ENCODE measurements at regions not wholly inside any gene's neighbourhood (a gene's known extent, or its start where the extent isn't known, plus 50 kb on each side); places are given as distances from the start of the nearest gene placed in this dataset.
A peak's percentile ranks its signal among the peaks of the same experiment; 100 is the strongest.

GRCh38 chr11:21931436-21932101 is 261.3 kb upstream of the ANO5 start:
- TF ChIP-seq, protein P1, sequence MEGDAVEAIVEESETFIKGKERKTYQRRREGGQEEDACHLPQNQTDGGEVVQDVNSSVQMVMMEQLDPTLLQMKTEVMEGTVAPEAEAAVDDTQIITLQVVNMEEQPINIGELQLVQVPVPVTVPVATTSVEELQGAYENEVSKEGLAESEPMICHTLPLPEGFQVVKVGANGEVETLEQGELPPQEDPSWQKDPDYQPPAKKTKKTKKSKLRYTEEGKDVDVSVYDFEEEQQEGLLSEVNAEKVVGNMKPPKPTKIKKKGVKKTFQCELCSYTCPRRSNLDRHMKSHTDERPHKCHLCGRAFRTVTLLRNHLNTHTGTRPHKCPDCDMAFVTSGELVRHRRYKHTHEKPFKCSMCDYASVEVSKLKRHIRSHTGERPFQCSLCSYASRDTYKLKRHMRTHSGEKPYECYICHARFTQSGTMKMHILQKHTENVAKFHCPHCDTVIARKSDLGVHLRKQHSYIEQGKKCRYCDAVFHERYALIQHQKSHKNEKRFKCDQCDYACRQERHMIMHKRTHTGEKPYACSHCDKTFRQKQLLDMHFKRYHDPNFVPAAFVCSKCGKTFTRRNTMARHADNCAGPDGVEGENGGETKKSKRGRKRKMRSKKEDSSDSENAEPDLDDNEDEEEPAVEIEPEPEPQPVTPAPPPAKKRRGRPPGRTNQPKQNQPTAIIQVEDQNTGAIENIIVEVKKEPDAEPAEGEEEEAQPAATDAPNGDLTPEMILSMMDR (IDR thresholded peaks at IDR 0.05) = no peak
- ATAC-seq = no peak
- Histone ChIP-seq H3K9me3 (no peaks in the 10 kb centered on the region), H3K36me3 (no peaks in the 10 kb centered on the region), H3K4me3 (no peak overlapping the region), H3K27me3 (no peaks in the 10 kb centered on the region), H3K27ac (no peak overlapping the region), H3K4me1 (no peaks in the 10 kb centered on the region)
- intact Hi-C loops (cut with DNase I) = loop anchor here in 2 of 10 donors (10.0 kb wide), 2 partner anchors 193 to 213 kb away; no protein-coding TSS in a partner anchor
- WGBS, 4 donors = 84 to 88% (median 88%) methylated on average over 11 of the region's 11 CpGs
- DNase-seq = no peak

DNA sequence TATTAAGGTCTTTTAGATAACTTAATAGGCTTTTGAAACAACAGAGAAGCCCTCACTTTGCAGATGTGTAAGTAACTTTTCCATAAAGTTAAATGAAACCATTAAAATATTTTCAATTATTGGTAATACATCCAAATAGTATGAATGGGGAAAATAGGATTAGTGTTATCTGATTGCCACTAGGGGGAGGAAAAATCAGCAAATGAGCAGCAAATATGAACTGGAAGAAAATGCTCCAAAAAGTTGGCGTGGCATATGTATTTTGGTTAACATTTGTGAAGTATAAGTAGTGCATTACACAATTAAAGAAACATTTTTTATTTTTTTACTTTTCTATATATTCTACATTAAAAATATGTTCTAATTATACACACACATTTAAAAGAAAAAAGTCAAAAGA is 259.8 kb upstream of the ANO5 start:
- TF ChIP-seq POLR2A (IDR thresholded peaks at IDR 0.05) = no peak
- TF ChIP-seq, protein P1 (IDR thresholded peaks at IDR 0.05) = peak; percentile 16 to 55 (median 40)
- Histone ChIP-seq H3K4me3 (no peak overlapping the region), H3K9me3 (no peaks in the 10 kb centered on the region), H3K27ac (no peak overlapping the region), H3K4me1 (no peaks in the 10 kb centered on the region), H3K27me3 (no peaks in the 10 kb centered on the region), H3K36me3 (no peaks in the 10 kb centered on the region)
- ATAC-seq (no peak), DNase-seq (no peak)
- intact Hi-C loops (cut with DNase I) = loop anchor here in 2 of 10 donors (10.0 kb wide), 2 partner anchors 192 to 212 kb away; no protein-coding TSS in a partner anchor
- WGBS, 4 donors = 36 to 52% (median 43%) methylated on average over 1 of the region's 1 CpG

DNA sequence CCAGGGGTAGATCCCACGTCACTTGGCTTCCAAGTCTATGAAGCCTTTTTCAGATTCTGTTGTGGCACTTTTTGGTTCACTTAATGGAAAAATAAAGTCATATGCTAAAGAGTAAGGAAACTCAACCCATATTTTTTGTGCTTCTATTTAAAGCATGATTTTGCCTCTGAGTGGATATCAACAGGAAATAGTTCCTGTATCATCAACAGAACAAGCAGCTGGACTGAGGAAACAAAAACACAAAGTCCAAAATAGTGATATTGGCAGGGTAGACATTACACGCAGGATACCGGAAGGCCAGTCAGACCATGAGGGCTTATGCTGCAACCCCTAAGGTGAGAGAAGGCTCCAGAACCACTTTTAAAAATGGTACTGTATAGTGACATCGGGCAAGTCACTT is 248.3 kb upstream of the ANO5 start:
- Histone ChIP-seq H3K4me3 (no peak overlapping the region), H3K4me1 (peaks cover 0 to 5% (median 0%) of the 10 kb centered on the region in 12 donors), H3K36me3 (no peaks in the 10 kb centered on the region), H3K9me3 (no peaks in the 10 kb centered on the region), H3K27me3 (no peaks in the 10 kb centered on the region), H3K27ac (peak overlapping the region in 2 of 12 donors; percentile 2 to 59)
- DNase-seq = no peak
- TF ChIP-seq POLR2A (IDR thresholded peaks at IDR 0.05) = no peak
- TF ChIP-seq, protein P1 (IDR thresholded peaks at IDR 0.05) = no peak
- peak in 1 of 4 donors; percentile 59 for ATAC-seq
- intact Hi-C loops (cut with DNase I) = no loop called here
- 44 to 62% (median 58%) methylated on average over 4 of the region's 4 CpGs for WGBS, 4 donors

DNA sequence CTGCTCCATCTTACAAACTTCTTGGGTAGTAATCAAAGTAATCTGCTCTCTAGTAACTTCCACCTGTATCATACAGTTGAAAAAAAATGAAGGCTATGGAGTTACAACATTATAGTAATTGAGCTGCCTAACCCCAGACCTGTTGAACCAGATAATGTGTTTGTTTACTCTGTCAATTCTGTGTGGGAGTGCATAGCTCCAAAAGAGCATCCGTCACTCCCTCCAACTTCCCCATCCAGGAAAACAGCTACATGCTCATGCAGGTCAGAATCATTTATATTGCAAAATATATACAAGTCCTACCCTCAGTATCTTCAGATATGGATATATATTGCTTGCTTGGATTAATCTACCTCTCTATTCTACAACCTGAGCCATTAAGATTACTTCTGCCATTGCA is 244.0 kb upstream of the ANO5 start:
- intact Hi-C loops (cut with DNase I) = no loop called here
- 71 to 86% (median 81%) methylated on average over 1 of the region's 1 CpG for WGBS, 4 donors
- peaks cover 0 to 5% (median 0%) of the 10 kb centered on the region in 12 donors for H3K4me1 ChIP-seq
- no peaks in the 10 kb centered on the region for H3K27me3 ChIP-seq
- ATAC-seq (no peak), DNase-seq (no peak)
- H3K9me3 ChIP-seq = peaks cover 0 to 6% (median 0%) of the 10 kb centered on the region in 12 donors
- H3K4me3 ChIP-seq = no peak overlapping the region
- TF ChIP-seq, protein P1 (IDR thresholded peaks at IDR 0.05) = no peak
- no peak for TF ChIP-seq POLR2A (IDR thresholded peaks at IDR 0.05)
- H3K27ac ChIP-seq = no peak overlapping the region
- H3K36me3 ChIP-seq = no peaks in the 10 kb centered on the region

Measured in heart left ventricle (tissue), 16 donors.